DND-41 (cell line): ENCODE measurements at regions not wholly inside any gene's neighbourhood (a gene's known extent, or its start where the extent isn't known, plus 50 kb on each side); places are given as distances from the start of the nearest gene placed in this dataset.

Experiments
- ATAC-seq: fragments of 200-7000 bp; cut with Tn5 transposase; 3 replicates; pipeline ENCODE4 v1.9.1; 2021; ENCODE audit warnings: low read depth; ENCODE audit not compliant: insufficient read depth
- DNase-seq: peaks from one replicate; pipeline ENCODE4 v3.0.0-alpha.2; 2020
- H2AFZ ChIP-seq: 2 replicates; pipeline ENCODE4 v1.6.0; 2012; ENCODE audit warnings: low read depth, low read length
- H3K27ac ChIP-seq: 2 replicates; pipeline ENCODE4 v1.5.1; 2012; ENCODE audit warnings: low read length, inconsistent platforms
- H3K27me3 ChIP-seq: fragments of 200-600 bp; sonication (generic); 2 replicates; pipeline ENCODE4 v1.6.0; 2012; ENCODE audit warnings: low read length, mild to moderate bottlenecking, inconsistent platforms; ENCODE audit not compliant: insufficient read depth, poor library complexity
- H3K36me3 ChIP-seq: 2 replicates; pipeline ENCODE4 v1.5.1; 2012; ENCODE audit warnings: low read length, inconsistent platforms; ENCODE audit not compliant: insufficient read depth
- H3K4me1 ChIP-seq: 2 replicates; pipeline ENCODE4 v1.5.1; 2012; ENCODE audit warnings: mild to moderate bottlenecking, low read length; ENCODE audit not compliant: insufficient read depth
- H3K4me2 ChIP-seq: 2 replicates; pipeline ENCODE4 v1.6.0; 2012; ENCODE audit warnings: mild to moderate bottlenecking, moderate library complexity, low read length, inconsistent platforms; ENCODE audit not compliant: insufficient read depth
- H3K4me3 ChIP-seq, 2 experiments: fragments of 200-600 bp in 1 of 2; shearing (Covaris generic) in 1 of 2; 2 replicates each; pipeline ENCODE4 v1.5.1; 2012 to 2016; ENCODE audit warnings: inconsistent platforms in 2 of 2, low read length in 2 of 2, mild to moderate bottlenecking in 2 of 2, low read depth in 1 of 2, moderate library complexity in 1 of 2
- H3K79me2 ChIP-seq: 2 replicates; pipeline ENCODE4 v1.6.0; 2012; ENCODE audit warnings: low read length, inconsistent platforms; ENCODE audit not compliant: insufficient read depth
- H3K9ac ChIP-seq: 2 replicates; pipeline ENCODE4 v1.6.0; 2012; ENCODE audit warnings: low read depth, mild to moderate bottlenecking, inconsistent platforms, low read length, moderate library complexity
- H3K9me3 ChIP-seq: 2 replicates; pipeline ENCODE4 v1.5.1; 2012; ENCODE audit warnings: low read length, moderate library complexity, mild to moderate bottlenecking, inconsistent platforms; ENCODE audit not compliant: insufficient read depth, severe bottlenecking
- H4K20me1 ChIP-seq: 2 replicates; pipeline ENCODE4 v1.6.0; 2012; ENCODE audit warnings: low read length; ENCODE audit not compliant: insufficient read depth
- CTCF ChIP-seq: IDR thresholded peaks from 2 replicates; pipeline ENCODE4 v1.5.1; 2012; ENCODE audit warnings: borderline replicate concordance, low read length, moderate library complexity, mild to moderate bottlenecking; ENCODE audit not compliant: poor library complexity, severe bottlenecking; ENCODE audit errors: extremely low read depth
- EZH2 ChIP-seq: IDR thresholded peaks from 3 replicates; pipeline ENCODE4 v1.6.1; 2012; ENCODE audit warnings: borderline replicate concordance, low read depth, mild to moderate bottlenecking, moderate library complexity, low read length, inconsistent platforms; ENCODE audit not compliant: severe bottlenecking

- H4K20me1 ChIP-seq = no peaks in the 10 kb centered on the region
- H3K79me2 ChIP-seq = no peaks in the 10 kb centered on the region
- TF ChIP-seq CTCF = no peak
- no peaks in the 10 kb centered on the region for H3K27me3 ChIP-seq
- no peak overlapping the region for H2AFZ ChIP-seq
- H3K36me3 ChIP-seq = no peaks in the 10 kb centered on the region
- H3K4me1 ChIP-seq = no peaks in the 10 kb centered on the region
- H3K4me2 ChIP-seq = no peak overlapping the region
- H3K27ac ChIP-seq = no peak overlapping the region
- no peaks in the 10 kb centered on the region for H3K9me3 ChIP-seq
- ATAC-seq (no peak), DNase-seq (no peak)
- H3K4me3 ChIP-seq = no peak overlapping the region
- H3K9ac ChIP-seq = no peak overlapping the region
Measured at GRCh38 chr2:228625481-228625880, 444.0 kb upstream of the SPHKAP start.

GRCh38 chr2:228624733-228625132 lies 443.2 kb upstream of the SPHKAP start:
- no peak overlapping the region for H3K9ac ChIP-seq
- no peaks in the 10 kb centered on the region for H3K4me1 ChIP-seq
- ATAC-seq (no peak), DNase-seq (no peak)
- H2AFZ ChIP-seq = no peak overlapping the region
- H3K4me3 ChIP-seq = no peak overlapping the region
- no peaks in the 10 kb centered on the region for H3K36me3 ChIP-seq
- H3K4me2 ChIP-seq = no peak overlapping the region
- TF ChIP-seq EZH2 = no peak
- no peak for TF ChIP-seq CTCF
- H3K9me3 ChIP-seq = no peaks in the 10 kb centered on the region
- H4K20me1 ChIP-seq = no peaks in the 10 kb centered on the region
- no peaks in the 10 kb centered on the region for H3K79me2 ChIP-seq
- no peak overlapping the region for H3K27ac ChIP-seq
- no peaks in the 10 kb centered on the region for H3K27me3 ChIP-seq

- Histone ChIP-seq H3K9me3 (no peaks in the 10 kb centered on the region), H3K4me3 (no peak overlapping the region), H3K27me3 (no peaks in the 10 kb centered on the region), H3K9ac (no peak overlapping the region), H3K4me1 (no peaks in the 10 kb centered on the region), H4K20me1 (no peaks in the 10 kb centered on the region), H3K79me2 (no peaks in the 10 kb centered on the region), H3K4me2 (no peak overlapping the region), H3K36me3 (no peaks in the 10 kb centered on the region), H3K27ac (no peak overlapping the region), H2AFZ (no peak overlapping the region)
- DNase-seq (no peak), ATAC-seq (no peak)
- TF ChIP-seq CTCF (no peak), EZH2 (no peak)
Measured at GRCh38 chr2:228615496-228615895, 434.0 kb upstream of the SPHKAP start.

- Histone ChIP-seq H3K9me3 (no peaks in the 10 kb centered on the region), H3K27me3 (no peaks in the 10 kb centered on the region), H2AFZ (no peak overlapping the region), H3K9ac (no peak overlapping the region), H3K4me1 (no peaks in the 10 kb centered on the region), H3K79me2 (no peaks in the 10 kb centered on the region), H3K4me2 (no peak overlapping the region), H3K4me3 (no peak overlapping the region), H4K20me1 (no peaks in the 10 kb centered on the region), H3K27ac (no peak overlapping the region), H3K36me3 (no peaks in the 10 kb centered on the region)
- DNase-seq (no peak), ATAC-seq (no peak)
- no peak for TF ChIP-seq EZH2
- no peak for TF ChIP-seq CTCF
Measured at GRCh38 chr2:228614741-228615140, 433.3 kb upstream of the SPHKAP start.
